CD4-positive, alpha-beta T cell treated with Interleukin-17A for 1 hour (primary cell): ENCODE measurements at regions not wholly inside any gene's neighbourhood (a gene's known extent, or its start where the extent isn't known, plus 50 kb on each side); places are given as distances from the start of the nearest gene placed in this dataset.

ENCODE experiments used
- DNase-seq: peaks from one replicate; pipeline ENCODE4 v3.0.0-alpha.2; 2020

DNA sequence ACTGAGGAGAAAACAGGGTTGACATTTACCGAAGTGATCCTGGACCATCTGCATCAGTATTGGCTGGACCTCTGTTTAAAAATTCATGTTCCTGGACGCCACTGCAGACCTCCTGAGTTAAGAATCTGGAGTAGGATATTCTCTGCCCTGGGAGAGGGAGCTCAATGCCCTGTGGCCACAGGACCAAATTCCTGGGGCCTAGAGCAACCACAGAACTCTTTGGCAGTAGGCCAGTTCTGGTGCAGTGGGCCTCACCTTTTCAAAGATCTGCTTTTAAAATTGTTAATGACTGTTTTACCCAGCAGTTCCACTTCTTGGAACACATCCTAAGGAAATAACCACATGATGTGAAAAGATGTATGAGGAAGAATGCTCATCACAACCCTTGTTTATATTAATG is 133.3 kb upstream of the ADPGK start:
- no peak for DNase-seq

DNA sequence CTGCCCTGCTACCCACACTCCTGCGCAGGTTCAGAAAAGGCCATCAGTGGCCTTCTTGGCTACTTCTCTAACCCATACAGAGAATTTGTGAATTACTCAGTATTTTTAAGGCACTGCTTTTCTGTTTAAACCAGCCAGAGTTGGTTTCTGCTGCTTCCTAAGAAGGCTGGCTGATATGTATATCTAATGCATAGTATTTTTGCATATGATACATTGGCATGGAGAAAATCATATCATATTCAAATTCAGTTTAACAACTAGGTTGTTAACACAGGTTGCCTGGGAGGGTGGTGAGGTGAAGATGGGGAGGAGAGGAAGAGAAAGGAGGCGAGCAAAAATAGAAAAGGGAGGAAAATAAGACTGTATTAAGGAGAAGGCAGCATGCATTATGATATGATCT is 132.8 kb upstream of the ADPGK start:
- no peak for DNase-seq

DNA sequence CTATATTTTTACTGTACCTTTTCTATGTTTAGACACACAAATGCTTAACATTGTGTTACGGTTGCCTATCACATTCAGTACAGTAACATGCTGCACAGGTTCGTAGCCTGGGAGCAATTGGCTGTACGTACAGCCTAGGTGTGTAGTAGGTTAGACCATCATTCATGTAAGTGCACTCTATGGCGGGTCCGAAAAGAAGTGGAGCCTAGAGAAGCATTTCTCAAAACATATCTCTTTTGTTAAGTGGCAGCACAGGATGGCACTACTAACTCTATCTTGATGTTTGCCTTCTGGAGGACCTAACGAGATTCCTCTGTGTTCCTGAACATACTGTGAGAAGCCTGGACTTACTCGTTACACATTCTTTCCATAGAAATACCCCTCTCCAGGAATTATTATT is 132.3 kb upstream of the ADPGK start:
- DNase-seq, result no peak

DNA sequence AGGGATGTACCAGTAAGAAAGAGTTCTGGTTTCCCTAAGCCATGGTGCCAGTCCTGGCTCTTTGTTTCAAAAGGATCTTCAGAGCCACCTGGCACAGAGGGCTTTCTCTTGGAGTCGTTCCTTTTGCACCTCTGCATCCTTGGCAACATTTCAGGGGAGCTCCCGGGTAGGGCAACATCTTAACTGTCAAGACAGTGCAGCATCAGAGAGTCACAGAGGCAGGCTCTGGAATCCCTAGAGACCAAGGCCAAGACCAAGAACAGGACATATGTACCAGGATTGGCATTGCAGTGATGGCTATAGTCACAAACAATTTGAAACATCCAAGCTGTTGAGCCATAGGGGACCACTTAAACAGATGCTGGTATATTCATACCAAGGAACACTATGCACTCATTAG is 129.4 kb upstream of the ADPGK start:
- no peak for DNase-seq

DNA sequence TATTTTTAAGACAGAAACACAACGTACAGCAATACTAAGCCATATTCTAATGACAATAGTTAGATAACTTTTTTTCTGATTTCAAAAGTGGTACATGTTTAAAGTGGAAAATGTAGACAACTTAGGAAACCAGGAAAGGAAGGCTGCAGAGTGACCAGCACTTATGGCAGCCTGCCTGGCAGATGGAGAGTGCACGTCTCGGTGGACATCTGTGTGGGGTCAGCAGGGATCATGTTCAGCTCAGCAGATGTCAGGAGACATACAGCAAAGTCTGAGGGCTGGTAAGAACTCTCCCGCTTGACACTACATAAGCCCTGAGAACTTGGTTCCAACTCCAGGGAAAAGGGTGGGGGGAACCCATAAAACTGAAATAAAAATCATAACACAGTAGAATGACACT is 128.6 kb upstream of the ADPGK start:
- no peak for DNase-seq

GRCh38 chr15:72911626-72912025 is 128.1 kb upstream of the ADPGK start:
- DNase-seq, result no peak

- DNase-seq, result no peak
These were observed 125.2 kb upstream of the ADPGK start for GRCh38 chr15:72908713-72909112.

DNA sequence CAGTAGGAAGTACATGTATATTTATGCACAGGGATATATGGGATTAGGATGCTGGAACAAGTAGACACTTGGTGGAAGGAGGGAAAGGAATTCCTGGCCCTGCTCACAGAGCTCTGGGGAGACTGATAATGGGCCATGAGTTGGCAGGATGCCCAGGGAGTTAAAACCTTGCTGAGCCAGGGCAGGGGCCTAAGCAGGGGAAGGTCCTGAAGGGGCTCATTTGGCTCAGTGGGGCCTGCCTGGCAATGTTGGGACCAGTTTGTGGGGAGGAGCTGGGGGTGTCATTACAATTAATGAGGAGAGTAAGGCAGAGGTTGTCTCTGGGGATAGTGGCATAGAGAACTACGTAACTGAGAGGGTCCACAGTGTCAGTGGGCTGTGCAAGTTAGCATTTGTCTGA is 124.2 kb upstream of the ADPGK start:
- no peak for DNase-seq

DNA sequence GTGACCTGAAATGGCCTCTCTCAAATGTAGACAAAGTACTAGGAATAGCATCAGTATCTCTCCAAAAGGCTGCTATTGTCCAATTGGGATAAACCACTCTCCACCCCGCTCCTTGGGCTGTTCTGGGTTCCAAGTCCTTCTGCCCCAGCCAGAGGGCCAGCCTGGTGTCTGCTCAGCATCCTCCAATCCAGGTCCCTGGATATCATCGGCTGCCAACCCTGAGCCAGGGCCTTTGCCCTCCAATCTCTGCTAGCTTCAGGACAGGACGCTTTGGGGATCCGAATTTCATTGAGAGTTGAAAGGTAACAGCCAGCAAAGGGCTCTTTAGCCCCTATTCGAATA is 119.3 kb upstream of the ADPGK start:
- no peak for DNase-seq

DNA sequence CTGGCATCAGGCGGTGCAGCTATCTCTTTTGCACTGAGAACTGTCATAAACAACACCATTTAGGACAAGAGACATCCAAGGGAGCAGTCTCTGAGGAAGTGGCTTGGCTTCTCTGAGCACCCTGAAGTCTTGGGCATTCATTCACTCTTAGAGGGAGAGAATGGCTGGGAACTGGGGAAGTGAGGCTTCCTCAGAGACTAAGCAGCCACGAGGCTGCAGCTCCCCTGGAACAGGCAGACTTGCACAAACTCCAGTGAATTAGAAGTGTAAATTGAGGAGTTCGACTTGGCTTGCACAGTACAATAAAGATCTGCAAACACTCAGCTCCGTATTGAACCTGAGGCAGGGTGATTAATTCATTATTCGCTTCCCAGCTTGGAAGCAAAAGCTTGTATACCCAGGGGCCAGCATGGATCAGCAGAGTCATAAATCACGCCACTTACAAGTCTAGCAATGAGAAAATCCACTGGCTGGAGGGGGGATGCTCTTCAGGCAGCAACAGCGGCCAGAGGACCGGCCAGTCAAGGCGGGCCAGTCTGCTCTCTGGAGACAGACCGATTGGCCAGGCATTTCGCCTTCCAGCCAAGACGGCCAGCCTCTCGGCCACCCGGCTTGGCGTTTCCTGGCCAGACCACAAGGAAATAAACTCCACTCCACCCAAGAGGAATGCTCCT is 118.8 kb upstream of the ADPGK start:
- DNase-seq, result no peak

DNA sequence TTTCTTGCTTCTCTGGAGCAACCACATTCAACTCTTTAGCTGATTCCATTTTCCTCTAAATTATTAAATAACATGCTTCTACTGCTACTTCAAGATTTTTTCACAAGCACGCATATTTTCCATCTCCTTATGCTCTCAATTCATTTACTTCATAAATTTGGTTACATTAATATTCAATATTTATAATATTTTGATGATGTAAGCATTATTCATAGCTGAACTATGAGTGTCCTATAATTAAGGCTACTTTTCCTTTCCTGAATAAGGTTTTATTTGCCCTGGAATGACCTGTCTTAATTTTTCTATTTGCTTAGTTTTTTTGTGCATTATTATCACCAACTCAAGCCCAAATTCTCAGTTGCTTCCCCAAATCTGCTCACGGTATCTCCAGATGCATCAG is 109.4 kb upstream of the ADPGK start:
- no peak for DNase-seq

GRCh38 chr15:72890043-72890442 is 106.5 kb upstream of the ADPGK start:
- no peak for DNase-seq

GRCh38 chr15:72889545-72889944 is 106.0 kb upstream of the ADPGK start:
- no peak for DNase-seq

DNA sequence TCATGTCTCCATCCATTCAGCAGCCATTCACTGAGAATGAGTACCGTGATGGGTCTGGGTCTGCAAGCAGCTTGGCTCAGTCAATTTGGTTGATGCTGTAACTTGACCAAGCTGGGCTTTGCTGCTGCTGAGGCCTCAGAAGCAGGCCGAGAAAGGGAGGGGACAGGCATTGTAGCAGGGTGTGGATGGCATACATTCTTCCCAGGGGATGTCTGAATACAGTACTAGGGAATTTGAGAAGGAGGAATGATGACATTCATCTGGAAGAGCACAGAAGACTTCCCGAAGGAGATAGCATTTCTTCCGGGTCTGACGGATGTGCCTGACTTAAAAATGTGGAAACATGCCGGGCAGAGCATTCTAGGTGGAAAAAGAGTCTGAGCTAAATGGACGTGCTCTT is 105.3 kb upstream of the ADPGK start:
- no peak for DNase-seq

DNA sequence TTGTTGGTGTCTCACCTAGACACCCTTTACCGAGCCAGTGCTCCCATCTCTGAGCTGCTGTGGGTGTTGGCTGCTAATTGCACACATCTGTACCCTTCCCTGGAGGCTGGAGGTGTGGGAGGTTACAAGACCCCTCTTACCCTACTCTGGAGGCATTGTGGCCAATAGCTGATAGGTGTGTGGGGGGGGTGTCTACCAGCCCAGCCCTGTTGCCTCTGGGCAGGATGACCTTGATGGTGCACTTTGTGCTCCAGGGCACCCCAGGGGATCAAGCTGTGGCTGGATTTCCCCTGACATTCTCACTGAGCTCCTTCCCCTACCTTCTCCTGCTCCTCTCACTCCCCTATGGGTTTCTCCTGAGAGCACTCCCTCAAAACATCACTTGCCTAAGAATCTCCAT is 104.7 kb upstream of the ADPGK start:
- no peak for DNase-seq

GRCh38 chr15:72887376-72887775 is 103.8 kb upstream of the ADPGK start:
- DNase-seq, result no peak

GRCh38 chr15:72884311-72884710 is 100.8 kb upstream of the ADPGK start:
- DNase-seq, result no peak

- DNase-seq, result no peak
These were observed 90.0 kb upstream of the ADPGK start for GRCh38 chr15:72873379-72874233.

DNA sequence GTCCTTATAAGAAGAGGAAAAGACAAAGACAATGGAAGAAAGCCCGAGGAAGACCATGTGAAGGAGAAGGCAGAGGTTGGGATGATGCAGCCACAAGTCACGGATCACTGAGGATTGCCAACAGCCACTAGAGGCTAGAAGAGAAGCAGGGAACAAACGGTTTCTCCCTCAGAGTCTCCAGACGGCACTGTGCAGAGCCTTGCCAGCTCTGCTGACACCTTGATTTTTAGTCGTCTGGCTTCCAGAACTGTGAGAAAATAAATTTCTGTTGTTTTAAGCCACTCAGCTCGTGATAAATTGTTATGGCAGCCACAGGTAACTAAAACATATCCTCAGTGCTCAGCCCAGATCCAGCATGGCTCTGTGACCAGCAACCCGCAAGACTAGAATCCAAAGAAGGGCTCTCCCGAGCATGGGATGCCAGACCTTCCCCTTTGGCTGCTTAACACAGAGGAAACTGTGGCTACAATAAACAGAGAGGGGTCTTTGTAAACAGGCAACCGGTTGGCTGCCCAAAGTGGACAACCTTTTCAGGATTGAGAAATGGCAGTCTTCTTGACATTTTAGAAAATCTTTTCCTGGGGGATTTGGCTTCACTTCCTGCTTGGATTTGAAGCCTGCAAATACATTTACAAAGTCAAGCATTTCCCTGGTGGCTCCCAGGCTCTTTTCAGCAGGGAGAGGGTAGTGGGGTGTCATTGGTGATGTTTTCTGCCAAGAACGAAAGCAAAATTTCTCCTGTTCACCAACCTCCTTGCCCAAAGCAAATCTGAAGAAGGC is 88.7 kb upstream of the ADPGK start:
- DNase-seq, result no peak

- no peak for DNase-seq
These were observed 83.5 kb upstream of the ADPGK start for GRCh38 chr15:72866866-72867616.

GRCh38 chr15:72866182-72866581 is 82.6 kb upstream of the ADPGK start:
- DNase-seq, result no peak

DNA sequence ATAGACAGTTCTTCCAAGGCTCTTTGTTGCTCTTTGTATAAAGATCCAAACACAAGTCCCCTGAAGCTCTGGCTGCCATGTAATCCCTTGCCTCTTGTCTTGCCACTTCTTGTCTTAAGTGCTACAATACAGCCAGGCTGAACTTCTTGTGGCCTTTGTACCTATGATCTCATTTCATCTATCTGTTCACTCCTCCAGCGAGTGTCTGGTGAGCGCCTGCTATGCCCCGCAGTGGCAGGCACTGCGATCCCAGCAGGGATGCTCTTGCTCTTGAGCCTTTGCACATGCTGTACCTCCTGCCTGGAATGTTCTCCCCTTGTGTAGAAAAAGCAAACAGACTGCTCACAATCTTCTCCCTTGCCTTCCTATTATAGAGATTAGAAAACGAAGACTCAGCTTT is 81.9 kb upstream of the ADPGK start:
- DNase-seq, result no peak

DNA sequence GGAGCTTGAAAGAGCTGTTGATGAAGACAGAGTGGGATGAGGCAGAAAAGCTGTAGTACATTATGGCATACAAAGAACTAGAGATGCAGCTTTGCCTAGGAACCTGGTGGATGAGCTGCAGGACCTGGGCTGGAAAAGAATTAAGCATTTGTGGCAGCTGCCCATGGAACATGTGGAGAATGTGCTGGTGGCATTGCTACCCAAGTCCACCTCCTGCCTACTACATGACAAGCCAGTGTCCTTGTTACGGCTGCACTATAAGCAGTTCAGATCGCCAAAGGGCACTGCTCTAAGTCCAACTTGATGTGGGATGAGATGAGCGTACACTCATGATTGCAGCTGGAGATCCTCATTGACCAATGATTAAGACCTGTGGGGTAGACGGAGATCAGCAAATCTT is 81.1 kb upstream of the ADPGK start:
- DNase-seq, result no peak
